ENCODE measurements at regions not wholly inside any gene's neighbourhood (a gene's known extent, or its start where the extent isn't known, plus 50 kb on each side); places are given as distances from the start of the nearest gene placed in this dataset.
"Not testable (repeated sequence)": the region's sequence is repeated elsewhere in the genome, so short reads cannot be mapped to it uniquely, and the experiment has no call there.

GRCh38 chr3:187475613-187476012, 107.4 kb downstream of the RTP4 start:
- DNase-seq (ENCODE audit: low read depth in 2 of 2) = not testable (repeated sequence)

DNA sequence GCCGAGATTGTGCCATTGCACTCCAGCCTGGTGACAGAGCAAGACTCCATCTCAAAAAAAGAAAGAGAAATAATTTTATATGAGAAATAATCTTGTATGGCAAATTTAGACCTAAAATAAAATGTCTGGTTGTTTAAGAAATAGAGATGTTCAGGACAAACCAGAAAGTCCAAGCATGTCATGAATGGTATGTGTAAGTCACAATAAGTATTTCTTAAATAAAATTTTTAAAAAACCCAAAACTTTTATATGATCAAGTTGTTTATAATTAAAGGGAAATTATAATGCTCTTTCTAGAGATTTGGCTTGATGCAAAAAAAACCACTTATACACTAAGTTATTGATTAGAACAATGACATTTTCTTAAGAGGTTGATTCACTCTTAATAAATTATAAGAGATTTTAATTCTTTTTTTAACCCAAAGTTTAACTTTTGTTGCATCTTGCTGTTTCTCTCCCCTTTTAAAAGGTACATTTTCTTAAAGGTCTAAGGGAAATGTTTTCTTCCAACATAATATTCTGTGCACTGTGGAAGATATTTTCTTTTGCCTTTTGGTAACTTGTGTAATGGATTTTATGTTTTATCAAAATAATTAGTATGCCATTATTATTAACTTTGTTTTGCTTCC, 105.7 kb downstream of the RTP4 start:
- no peak for DNase-seq (ENCODE audit: low read depth in 2 of 2)

DNA sequence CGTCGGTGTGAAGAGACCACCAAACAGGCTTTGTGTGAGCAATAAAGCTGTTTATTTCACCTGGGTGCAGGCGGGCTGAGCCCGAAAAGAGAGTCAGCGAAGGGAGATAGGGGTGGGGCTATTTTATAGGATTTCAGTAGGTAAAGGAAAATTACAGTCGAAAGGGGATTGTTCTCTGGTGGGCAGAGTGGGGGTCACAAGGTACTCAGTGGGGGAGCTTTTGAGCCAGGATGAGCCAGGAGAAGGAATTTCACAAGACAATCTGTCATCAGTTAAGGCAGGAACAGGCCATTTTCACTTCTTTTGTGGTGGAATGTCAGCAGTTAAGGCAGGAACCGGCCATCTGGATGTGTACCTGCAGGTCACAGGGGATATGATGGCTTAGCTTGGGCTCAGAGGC, 98.1 kb downstream of the RTP4 start:
- not testable (repeated sequence) for DNase-seq (ENCODE audit: low read depth in 2 of 2)

- no peak for DNase-seq (ENCODE audit: low read depth in 2 of 2)
Measured at GRCh38 chr3:187465503-187465902, 97.3 kb downstream of the RTP4 start.

- DNase-seq (ENCODE audit: low read depth in 2 of 2) = no peak
Measured at GRCh38 chr3:187464682-187465081, 96.5 kb downstream of the RTP4 start.

GRCh38 chr3:187458921-187459320, 90.7 kb downstream of the RTP4 start:
- DNase-seq (ENCODE audit: low read depth in 2 of 2) = no peak

GRCh38 chr3:187458383-187458782, 90.2 kb downstream of the RTP4 start:
- DNase-seq (ENCODE audit: low read depth in 2 of 2) = no peak

- DNase-seq (ENCODE audit: low read depth in 2 of 2) = no peak
Measured at GRCh38 chr3:187456250-187456649, 88.1 kb downstream of the RTP4 start.

GRCh38 chr3:187454085-187454815, 86.1 kb downstream of the RTP4 start:
- DNase-seq (ENCODE audit: low read depth in 2 of 2) = no peak

- DNase-seq (ENCODE audit: low read depth in 2 of 2) = no peak
Measured at GRCh38 chr3:187450431-187451190, 82.4 kb downstream of the RTP4 start.

GRCh38 chr3:187448674-187449073, 80.5 kb downstream of the RTP4 start:
- no peak for DNase-seq (ENCODE audit: low read depth in 2 of 2)

DNA sequence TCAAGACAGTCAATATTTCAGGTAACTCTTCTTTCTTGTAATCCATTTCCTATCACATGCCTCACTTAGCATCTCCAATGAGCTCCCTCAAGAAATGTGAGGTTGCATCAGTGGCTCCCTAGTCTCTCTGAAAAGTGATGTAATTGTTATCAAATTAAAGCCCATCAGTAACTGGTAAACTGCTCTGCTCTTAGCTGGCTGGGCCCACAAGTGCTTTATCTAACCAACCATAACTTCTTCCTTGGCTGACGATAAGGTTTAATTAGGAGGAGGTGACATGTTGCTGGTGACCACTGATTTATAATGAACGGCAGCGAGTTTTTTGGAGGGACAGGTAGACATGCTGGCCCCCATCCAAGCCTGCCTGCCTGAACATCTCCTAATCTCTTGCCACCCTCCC, 79.6 kb downstream of the RTP4 start:
- no peak for DNase-seq (ENCODE audit: low read depth in 2 of 2)

GRCh38 chr3:187445356-187445755, 77.2 kb downstream of the RTP4 start:
- DNase-seq (ENCODE audit: low read depth in 2 of 2) = no peak

- DNase-seq (ENCODE audit: low read depth in 2 of 2) = no peak
Measured at GRCh38 chr3:187434524-187434923, 66.3 kb downstream of the RTP4 start.

DNA sequence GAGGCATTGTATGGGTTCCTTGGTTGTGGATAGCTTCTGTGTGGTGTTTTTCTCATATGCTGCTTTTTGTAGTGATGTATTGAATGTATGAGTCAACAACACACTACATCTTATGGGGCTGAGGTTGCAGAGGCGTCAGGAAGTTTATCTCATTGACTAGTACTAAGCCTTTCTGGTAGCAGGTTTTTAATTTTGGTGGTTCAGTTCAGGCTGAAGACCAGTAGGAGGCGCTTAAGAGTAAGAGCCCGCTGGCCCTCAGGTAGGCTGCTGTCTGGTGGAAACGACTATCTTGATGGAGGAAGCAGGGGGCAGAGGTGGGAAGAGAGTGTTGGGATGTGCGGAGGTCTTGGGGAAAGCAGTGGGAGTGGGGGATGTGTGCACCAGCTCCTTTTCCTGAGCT, 62.4 kb downstream of the RTP4 start:
- DNase-seq (ENCODE audit: low read depth in 2 of 2) = no peak

Data from fibroblast of skin of left biceps (primary cell).